Keratinocyte (primary cell): ENCODE measurements at regions not wholly inside any gene's neighbourhood (a gene's known extent, or its start where the extent isn't known, plus 50 kb on each side); places are given as distances from the start of the nearest gene placed in this dataset.

Source experiments
- EZH2 ChIP-seq: IDR thresholded peaks from one replicate; pipeline ENCODE4 v1.6.1; 2012; ENCODE audit warnings: inconsistent platforms, mild to moderate bottlenecking, low read length, moderate library complexity
- TF ChIP-seq, protein P1 (sequence below), 3 experiments: IDR thresholded peaks in 1 of 3; conservative IDR thresholded peaks in 1 of 3; optimal IDR thresholded peaks in 1 of 3; 2 replicates in 2 of 3; 3 replicates in 1 of 3; pipeline versions ENCODE3 to v1.5.1; 2011; ENCODE audit warnings: low read length in 3 of 3, mild to moderate bottlenecking in 3 of 3, moderate library complexity in 2 of 3, control low read depth in 1 of 3, inconsistent platforms in 1 of 3; ENCODE audit not compliant: insufficient read depth in 2 of 3; ENCODE audit errors: extremely low read depth in 1 of 3

DNA sequence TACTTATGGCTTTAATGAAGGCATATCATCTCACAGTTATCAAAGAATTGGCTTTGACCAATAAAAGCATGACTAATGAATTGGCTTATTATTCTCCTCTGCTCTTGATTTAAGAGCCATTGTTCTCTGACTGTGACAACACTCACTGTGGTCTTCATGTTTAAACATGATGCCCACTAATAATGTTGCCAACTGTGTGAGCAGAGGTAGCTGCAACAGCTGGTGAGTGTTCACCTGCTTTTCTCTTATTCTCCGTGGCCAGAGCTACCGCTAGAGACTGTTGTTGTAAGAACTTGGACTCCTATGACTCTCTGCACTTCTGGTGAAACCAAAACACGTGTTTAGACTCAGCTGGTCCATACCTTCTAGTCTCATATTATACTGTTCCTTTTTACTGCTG, 335.9 kb downstream of the XPNPEP1 start:
- TF ChIP-seq, protein P1, sequence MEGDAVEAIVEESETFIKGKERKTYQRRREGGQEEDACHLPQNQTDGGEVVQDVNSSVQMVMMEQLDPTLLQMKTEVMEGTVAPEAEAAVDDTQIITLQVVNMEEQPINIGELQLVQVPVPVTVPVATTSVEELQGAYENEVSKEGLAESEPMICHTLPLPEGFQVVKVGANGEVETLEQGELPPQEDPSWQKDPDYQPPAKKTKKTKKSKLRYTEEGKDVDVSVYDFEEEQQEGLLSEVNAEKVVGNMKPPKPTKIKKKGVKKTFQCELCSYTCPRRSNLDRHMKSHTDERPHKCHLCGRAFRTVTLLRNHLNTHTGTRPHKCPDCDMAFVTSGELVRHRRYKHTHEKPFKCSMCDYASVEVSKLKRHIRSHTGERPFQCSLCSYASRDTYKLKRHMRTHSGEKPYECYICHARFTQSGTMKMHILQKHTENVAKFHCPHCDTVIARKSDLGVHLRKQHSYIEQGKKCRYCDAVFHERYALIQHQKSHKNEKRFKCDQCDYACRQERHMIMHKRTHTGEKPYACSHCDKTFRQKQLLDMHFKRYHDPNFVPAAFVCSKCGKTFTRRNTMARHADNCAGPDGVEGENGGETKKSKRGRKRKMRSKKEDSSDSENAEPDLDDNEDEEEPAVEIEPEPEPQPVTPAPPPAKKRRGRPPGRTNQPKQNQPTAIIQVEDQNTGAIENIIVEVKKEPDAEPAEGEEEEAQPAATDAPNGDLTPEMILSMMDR (optimal IDR thresholded peaks at IDR 0.05 in 1 of 3, IDR thresholded peaks at IDR 0.05 in 1 of 3, conservative IDR thresholded peaks at IDR 0.05 in 1 of 3; ENCODE audit: extremely low read depth in 1 of 3, insufficient read depth in 2 of 3, low read length in 3 of 3) = no peak
- TF ChIP-seq EZH2 = no peak
